ENCODE measurements at regions not wholly inside any gene's neighbourhood (a gene's known extent, or its start where the extent isn't known, plus 50 kb on each side); places are given as distances from the start of the nearest gene placed in this dataset.

DNA sequence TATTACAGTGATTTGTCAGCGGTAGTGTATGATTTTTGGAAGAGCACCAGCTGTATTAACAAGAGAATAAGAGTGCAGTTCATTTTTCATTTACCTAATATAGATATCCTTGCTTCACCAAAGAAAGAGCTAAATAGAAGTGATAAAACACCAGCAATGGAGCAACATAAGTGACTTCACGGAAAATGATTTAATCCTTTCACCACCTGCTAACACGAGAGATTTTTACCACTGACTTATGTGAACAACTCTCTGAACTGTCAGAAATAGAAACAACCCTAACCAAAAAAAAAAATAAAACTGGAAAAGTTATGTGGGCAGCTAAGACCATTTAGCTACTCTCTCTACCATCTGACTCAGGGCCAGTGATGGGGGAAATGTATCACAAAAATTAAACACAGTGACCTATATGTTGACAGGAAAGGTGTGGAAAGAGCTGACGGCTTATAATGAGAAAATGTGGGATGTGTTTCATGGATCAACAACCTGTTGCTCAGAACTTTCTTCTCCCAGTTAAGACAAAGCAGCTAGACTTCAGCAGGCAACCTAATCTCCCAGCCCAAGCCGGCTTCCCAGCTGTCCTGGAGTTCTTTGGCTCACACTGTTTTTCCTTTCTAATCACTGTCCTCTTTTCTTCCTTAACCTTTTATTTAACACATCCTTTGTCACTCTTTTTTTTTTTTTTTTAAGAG lies 272.7 kb downstream of the SS18 start:
- Histone ChIP-seq H3K4me3 (no peak overlapping the region), H3K27me3 (ENCODE audit: insufficient read depth in 3 of 3, low read length in 2 of 3) (no peaks in the 10 kb centered on the region), H3K36me3 (ENCODE audit: insufficient read depth in 1 of 2, low read depth in 1 of 2) (no peaks in the 10 kb centered on the region), H3K9me3 (no peaks in the 10 kb centered on the region), H3K27ac (no peak overlapping the region), H3K4me1 (no peaks in the 10 kb centered on the region)
- TF ChIP-seq CTCF (IDR thresholded peaks at IDR 0.05), result no peak
- intact Hi-C loops (cut with DNase I), result no loop called here
- WGBS, 3 donors, result 43 to 63% (median 43%) methylated on average over 5 of the region's 5 CpGs
- no peak for DNase-seq
- ATAC-seq, result no peak

GRCh38 chr18:25815659-25816058 lies 274.8 kb downstream of the SS18 start:
- 74 to 81% (median 77%) methylated on average over 3 of the region's 3 CpGs for WGBS, 3 donors
- no peaks in the 10 kb centered on the region for H3K9me3 ChIP-seq
- H3K36me3 ChIP-seq (ENCODE audit: insufficient read depth in 1 of 2, low read depth in 1 of 2), result no peaks in the 10 kb centered on the region
- ATAC-seq (no peak), DNase-seq (no peak)
- intact Hi-C loops (cut with DNase I), result no loop called here
- no peaks in the 10 kb centered on the region for H3K27me3 ChIP-seq (ENCODE audit: insufficient read depth in 3 of 3, low read length in 2 of 3)
- TF ChIP-seq CTCF (IDR thresholded peaks at IDR 0.05), result no peak
- no peak overlapping the region for H3K4me3 ChIP-seq
- no peaks in the 10 kb centered on the region for H3K4me1 ChIP-seq
- H3K27ac ChIP-seq, result no peak overlapping the region

DNA sequence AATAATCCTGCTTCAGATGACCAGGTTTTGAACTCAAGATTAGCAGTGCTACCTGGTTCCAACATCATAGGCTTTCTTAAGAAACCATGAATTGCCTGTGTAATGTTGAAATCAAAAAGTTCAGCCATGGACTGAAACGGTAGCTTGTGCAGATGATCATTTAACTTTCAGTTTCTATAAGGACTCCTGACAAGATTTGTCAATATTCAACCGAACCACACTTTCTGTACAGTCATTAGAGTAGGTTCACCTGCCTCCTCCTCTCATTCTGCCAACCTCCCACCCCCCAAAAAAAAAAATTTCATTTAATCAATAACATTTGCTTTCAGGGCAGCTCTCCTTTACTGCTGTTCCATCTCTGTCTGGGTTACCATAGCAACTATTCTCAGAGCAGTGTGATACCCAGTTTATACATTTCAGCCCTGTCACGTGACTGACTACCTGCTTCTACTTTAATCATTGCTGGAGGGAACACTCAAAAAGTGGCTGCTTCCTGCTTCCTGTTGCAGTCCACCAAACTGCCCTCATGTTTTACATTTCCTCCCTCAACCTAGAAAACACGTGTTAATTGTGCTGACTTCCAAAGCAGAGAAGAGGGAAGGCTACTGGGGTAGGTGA lies 275.5 kb downstream of the SS18 start:
- no peaks in the 10 kb centered on the region for H3K27me3 ChIP-seq (ENCODE audit: insufficient read depth in 3 of 3, low read length in 2 of 3)
- no peaks in the 10 kb centered on the region for H3K36me3 ChIP-seq (ENCODE audit: insufficient read depth in 1 of 2, low read depth in 1 of 2)
- H3K9me3 ChIP-seq, result no peaks in the 10 kb centered on the region
- no peaks in the 10 kb centered on the region for H3K4me1 ChIP-seq
- no peak for ATAC-seq
- no peak for DNase-seq
- H3K27ac ChIP-seq, result no peak overlapping the region
- intact Hi-C loops (cut with DNase I), result no loop called here
- H3K4me3 ChIP-seq, result no peak overlapping the region
- TF ChIP-seq CTCF (IDR thresholded peaks at IDR 0.05), result no peak
- 77 to 82% (median 77%) methylated on average over 4 of the region's 4 CpGs for WGBS, 3 donors

- ATAC-seq (no peak), DNase-seq (no peak)
- 71 to 73% (median 72%) methylated on average over 5 of the region's 5 CpGs for WGBS, 3 donors
- H3K27me3 ChIP-seq (ENCODE audit: insufficient read depth in 3 of 3, low read length in 2 of 3), result no peaks in the 10 kb centered on the region
- no peak for TF ChIP-seq CTCF (IDR thresholded peaks at IDR 0.05)
- intact Hi-C loops (cut with DNase I), result no loop called here
- no peaks in the 10 kb centered on the region for H3K9me3 ChIP-seq
- H3K4me1 ChIP-seq, result no peaks in the 10 kb centered on the region
- H3K4me3 ChIP-seq, result no peak overlapping the region
- H3K27ac ChIP-seq, result no peak overlapping the region
- no peaks in the 10 kb centered on the region for H3K36me3 ChIP-seq (ENCODE audit: insufficient read depth in 1 of 2, low read depth in 1 of 2)
These were observed 277.3 kb downstream of the SS18 start for GRCh38 chr18:25813110-25813509.

DNA sequence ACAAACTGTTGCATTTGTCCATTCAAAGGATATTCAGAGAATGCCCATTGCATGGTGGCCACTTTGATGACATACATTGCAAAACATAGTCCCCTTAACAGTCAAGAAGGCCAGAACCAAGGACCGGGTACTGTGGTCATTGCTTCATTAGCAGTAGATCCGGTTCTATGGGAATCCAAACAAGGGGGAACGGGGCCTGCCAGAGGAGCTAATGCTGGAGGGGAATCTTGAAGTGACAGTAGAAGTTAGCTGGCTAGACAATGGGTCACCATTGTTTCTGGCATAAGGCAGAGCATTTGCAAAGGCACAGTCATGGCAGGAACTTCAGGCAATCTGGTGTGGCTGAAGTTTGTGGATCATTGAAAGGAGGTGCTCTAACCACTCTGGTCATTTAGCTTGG lies 279.7 kb downstream of the SS18 start:
- Histone ChIP-seq H3K27me3 (ENCODE audit: insufficient read depth in 3 of 3, low read length in 2 of 3) (no peaks in the 10 kb centered on the region), H3K9me3 (no peaks in the 10 kb centered on the region), H3K27ac (no peak overlapping the region), H3K36me3 (ENCODE audit: insufficient read depth in 1 of 2, low read depth in 1 of 2) (no peaks in the 10 kb centered on the region), H3K4me3 (no peak overlapping the region), H3K4me1 (no peaks in the 10 kb centered on the region)
- TF ChIP-seq CTCF (IDR thresholded peaks at IDR 0.05), result no peak
- 92 to 97% (median 97%) methylated on average over 3 of the region's 3 CpGs for WGBS, 3 donors
- DNase-seq (no peak), ATAC-seq (no peak)
- intact Hi-C loops (cut with DNase I), result no loop called here
